Ammon's horn (tissue), 1 donor: ENCODE measurements at regions not wholly inside any gene's neighbourhood (a gene's known extent, or its start where the extent isn't known, plus 50 kb on each side); places are given as distances from the start of the nearest gene placed in this dataset.
"Not testable (repeated sequence)": the region's sequence is repeated elsewhere in the genome, so short reads cannot be mapped to it uniquely, and the experiment has no call there.

ENCODE experiments used
- DNase-seq: peaks from one replicate; pipeline ENCODE4 v3.0.0-alpha.2; 2016; ENCODE audit warnings: low spot score

GRCh38 chr6:8832695-8833094 lies 397.4 kb upstream of the SLC35B3 start:
- not testable (repeated sequence) for DNase-seq

- no peak for DNase-seq
Measured at GRCh38 chr6:8831366-8832152, 396.2 kb upstream of the SLC35B3 start.

GRCh38 chr6:8830794-8831193 lies 395.4 kb upstream of the SLC35B3 start:
- no peak for DNase-seq

- DNase-seq = no peak
Measured at GRCh38 chr6:8829796-8830195, 394.5 kb upstream of the SLC35B3 start.

- DNase-seq = no peak
Measured at GRCh38 chr6:8829296-8829695, 394.0 kb upstream of the SLC35B3 start.

GRCh38 chr6:8828376-8828775 lies 393.0 kb upstream of the SLC35B3 start:
- DNase-seq = no peak

- no peak for DNase-seq
Measured at GRCh38 chr6:8825726-8826125, 390.4 kb upstream of the SLC35B3 start.

- DNase-seq = no peak
Measured at GRCh38 chr6:8821981-8822381, 386.6 kb upstream of the SLC35B3 start.

- no peak for DNase-seq
Measured at GRCh38 chr6:8820313-8820712, 385.0 kb upstream of the SLC35B3 start.

- DNase-seq = no peak
Measured at GRCh38 chr6:8819446-8819845, 384.1 kb upstream of the SLC35B3 start.

GRCh38 chr6:8814440-8815000 lies 379.2 kb upstream of the SLC35B3 start:
- no peak for DNase-seq

- DNase-seq = no peak
Measured at GRCh38 chr6:8810325-8810724, 375.0 kb upstream of the SLC35B3 start.

GRCh38 chr6:8809662-8810061 lies 374.3 kb upstream of the SLC35B3 start:
- DNase-seq = no peak

- no peak for DNase-seq
Measured at GRCh38 chr6:8803181-8803760, 367.9 kb upstream of the SLC35B3 start.

- DNase-seq = not testable (repeated sequence)
Measured at GRCh38 chr6:8802397-8802796, 367.1 kb upstream of the SLC35B3 start.

GRCh38 chr6:8794420-8794819 lies 359.1 kb upstream of the SLC35B3 start:
- DNase-seq = no peak

- no peak for DNase-seq
Measured at GRCh38 chr6:8789878-8790277, 354.5 kb upstream of the SLC35B3 start.

GRCh38 chr6:8785223-8785622 lies 349.9 kb upstream of the SLC35B3 start:
- DNase-seq = no peak

GRCh38 chr6:8783191-8783590 lies 347.8 kb upstream of the SLC35B3 start:
- DNase-seq = no peak

- no peak for DNase-seq
Measured at GRCh38 chr6:8780653-8781052, 345.3 kb upstream of the SLC35B3 start.

GRCh38 chr6:8764733-8765132 lies 329.4 kb upstream of the SLC35B3 start:
- no peak for DNase-seq

- DNase-seq = no peak
Measured at GRCh38 chr6:8760951-8761350, 325.6 kb upstream of the SLC35B3 start.

GRCh38 chr6:8758412-8758811 lies 323.1 kb upstream of the SLC35B3 start:
- no peak for DNase-seq

GRCh38 chr6:8750627-8751026 lies 315.3 kb upstream of the SLC35B3 start:
- DNase-seq = no peak
